ENCODE measurements at regions not wholly inside any gene's neighbourhood (a gene's known extent, or its start where the extent isn't known, plus 50 kb on each side); places are given as distances from the start of the nearest gene placed in this dataset.

DNA sequence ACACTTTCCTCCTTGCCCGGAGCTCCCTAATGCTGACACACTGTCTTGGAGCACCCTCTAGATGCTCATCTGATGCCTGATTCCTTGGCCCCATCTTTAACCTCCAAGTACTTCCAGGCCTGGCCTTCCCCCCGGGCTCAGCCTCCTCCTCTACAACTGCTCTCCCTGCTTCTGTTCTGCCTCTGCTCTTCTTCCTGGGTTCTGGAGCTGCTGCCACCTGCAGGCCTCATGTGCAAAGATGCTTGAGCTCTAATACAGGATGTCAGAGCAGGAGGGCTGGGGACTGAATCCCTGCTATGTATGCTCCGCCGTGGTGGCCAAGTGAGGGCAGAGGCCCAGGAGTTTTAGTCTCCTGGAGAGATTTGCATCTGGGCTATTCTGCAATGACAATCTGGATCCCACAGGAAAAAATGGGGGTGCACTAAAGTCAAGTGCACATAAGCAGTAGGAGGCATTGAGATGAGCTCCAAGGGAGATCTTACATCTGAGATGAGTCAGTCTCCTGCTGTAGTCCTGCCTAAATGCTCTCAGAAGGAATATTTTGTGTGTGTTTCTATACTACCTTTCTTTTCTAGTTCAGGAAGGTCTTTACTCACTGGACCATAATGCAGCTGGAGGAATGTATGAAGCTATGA lies 296.3 kb downstream of the UACA start:
- DNase-seq, result peak; percentile 35

GRCh38 chr15:70466305-70466704 lies 297.1 kb downstream of the UACA start:
- no peak for DNase-seq

DNA sequence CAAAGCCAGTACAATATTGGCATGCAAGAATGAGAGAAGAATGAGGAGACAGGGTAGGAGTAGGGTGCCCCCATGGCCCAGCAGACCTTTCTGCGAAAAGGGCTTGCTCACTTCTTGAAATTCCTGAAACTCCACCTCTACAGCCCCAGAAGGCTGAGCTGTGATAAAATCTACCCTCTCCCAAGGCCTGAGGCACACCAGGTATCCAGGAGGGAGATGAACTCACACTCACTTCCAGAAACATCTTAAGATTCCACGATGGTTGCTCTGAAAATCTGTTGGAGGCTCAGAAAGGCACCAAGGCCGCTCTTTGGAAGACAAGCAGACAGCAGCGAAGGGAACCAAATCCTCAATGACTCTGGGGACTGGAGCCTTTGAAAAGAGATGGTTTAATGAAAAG lies 297.5 kb downstream of the UACA start:
- no peak for DNase-seq

DNA sequence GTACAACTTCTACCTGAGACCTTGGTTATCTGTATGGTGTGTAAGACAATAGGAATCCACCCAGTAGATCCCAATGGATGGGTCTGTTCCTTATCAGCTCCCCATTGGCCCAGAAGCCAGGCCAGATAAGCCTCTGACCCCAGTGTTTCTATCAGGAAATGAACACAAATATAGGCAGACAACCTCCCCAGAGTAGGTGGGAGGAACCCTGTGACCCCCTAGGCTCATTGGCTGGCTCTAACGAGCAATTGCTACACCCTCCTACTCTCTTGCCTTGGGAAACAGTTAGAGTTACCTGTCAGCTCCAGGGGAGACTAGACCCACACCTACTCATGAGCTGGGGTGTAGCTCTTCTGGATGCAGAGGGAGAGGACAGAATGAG lies 299.9 kb downstream of the UACA start:
- DNase-seq, result no peak

DNA sequence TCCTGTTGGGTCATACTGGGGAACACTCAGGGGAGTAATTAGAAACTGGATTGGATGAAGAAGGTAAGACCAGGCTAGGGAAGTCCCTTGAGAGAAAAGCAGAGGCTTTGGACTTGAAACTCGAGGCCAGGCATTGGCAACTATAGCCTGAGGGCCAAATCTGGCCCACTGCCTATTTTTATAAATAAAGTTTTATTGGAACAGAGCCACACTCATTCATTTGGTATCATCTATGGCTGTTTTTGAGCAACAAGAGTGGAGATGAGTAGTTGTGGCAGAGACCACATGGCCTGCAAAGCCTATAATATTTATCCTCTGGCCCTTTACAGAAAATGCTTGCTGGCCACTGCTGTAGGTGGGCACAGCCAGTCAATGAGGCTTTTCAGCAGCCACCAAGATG lies 301.4 kb downstream of the UACA start:
- DNase-seq, result no peak

DNA sequence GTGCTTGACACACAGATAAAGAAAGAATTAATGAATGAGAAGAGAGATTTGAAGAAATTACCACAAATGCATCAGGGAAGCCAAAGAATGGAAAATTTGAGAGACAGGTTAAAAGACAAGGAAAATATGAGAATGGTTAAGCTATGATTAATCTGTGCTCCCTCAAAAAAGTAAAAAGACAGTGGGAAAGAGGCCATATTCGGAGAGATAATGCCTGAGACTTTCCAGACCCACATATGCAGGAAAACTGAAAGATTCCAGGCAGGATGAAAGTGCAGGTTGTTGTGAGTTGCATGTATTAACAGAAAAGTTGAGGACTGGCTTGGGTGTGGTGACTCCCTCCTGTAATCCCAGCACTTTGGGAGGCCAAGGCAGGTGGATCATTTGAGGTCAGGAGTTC lies 302.3 kb downstream of the UACA start:
- no peak for DNase-seq

- DNase-seq, result no peak
Observed at GRCh38 chr15:70459312-70459711, 304.0 kb downstream of the UACA start.

- DNase-seq, result no peak
Observed at GRCh38 chr15:70453766-70454165, 309.6 kb downstream of the UACA start.

- DNase-seq, result no peak
Observed at GRCh38 chr15:70453238-70453637, 310.1 kb downstream of the UACA start.

- peak; percentile 32 for DNase-seq
Observed at GRCh38 chr15:70451821-70452653, 311.3 kb downstream of the UACA start.

DNA sequence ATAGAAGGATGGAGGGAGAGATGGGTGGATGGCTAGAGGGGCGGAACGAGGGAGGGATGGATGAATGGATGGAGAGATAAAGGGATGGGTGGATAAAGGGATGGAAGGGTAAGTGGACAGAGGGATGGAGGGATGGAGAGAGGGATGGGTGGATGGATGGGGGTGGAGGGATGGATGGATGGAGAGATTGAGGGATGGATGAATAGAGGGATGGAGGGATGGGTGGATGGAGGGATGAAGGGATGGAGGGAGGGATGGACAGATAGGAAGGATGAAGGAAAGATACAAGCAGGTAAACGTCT lies 313.3 kb downstream of the UACA start:
- DNase-seq, result no peak

DNA sequence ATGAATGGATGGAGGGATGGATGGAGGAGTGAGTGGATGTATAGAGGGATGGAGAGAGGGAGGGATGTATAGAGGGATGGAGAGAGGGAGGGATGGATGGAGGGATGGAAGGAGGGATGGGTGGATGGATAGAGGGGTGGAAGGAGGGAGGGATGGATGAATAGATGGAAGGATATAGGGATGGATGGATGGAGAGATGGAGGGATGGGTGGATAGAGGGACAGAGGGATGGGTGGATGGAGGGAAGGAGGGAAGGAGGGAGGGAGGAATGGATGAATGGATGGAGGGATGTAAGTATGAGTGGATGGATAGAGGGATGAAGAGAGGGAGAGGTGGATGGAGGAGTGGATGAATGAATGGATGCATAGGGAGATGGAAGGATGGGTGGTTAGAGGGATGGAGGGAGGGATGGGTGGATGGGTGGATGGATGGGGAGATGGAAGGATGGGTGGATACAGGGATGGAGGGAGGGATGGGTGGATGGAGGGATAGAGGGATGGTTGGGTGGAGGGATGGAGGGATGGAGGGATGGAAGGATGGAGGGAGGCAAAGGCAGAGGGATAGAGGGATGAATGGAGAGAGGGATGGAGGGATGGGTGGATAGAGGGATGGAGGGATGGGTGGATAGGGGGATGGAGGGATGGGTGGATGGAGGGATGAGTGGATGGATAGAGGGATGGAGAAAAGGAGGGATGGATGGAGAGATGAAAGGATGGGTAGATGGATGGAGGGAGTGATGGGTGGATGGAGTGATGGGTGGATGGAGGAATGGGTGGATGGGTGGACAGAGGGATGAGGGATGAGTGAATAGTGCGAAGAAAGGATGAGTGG lies 313.8 kb downstream of the UACA start:
- DNase-seq, result no peak

- DNase-seq, result peak; percentile 37
Observed at GRCh38 chr15:70447928-70448698, 315.2 kb downstream of the UACA start.

- DNase-seq, result no peak
Observed at GRCh38 chr15:70447521-70447920, 315.8 kb downstream of the UACA start.

DNA sequence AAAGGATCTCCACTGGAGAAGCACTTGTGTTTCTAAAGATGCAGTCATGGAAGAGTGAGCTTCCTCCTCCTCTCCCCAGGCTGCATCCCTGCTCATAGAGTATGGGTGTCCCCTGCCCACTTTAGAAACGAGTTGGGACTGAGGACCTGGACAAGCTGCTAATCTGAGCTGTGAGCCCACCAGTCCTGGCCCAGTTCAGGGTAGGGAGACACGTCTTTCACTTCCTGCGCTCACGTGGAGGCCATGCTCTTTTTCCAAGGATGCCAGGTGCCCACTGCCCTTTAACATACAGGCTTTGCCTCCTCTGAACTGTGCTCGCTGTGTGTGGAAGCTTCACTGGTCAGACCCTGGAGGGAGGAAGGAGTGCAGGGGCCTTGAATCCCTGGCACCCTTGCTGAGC lies 316.3 kb downstream of the UACA start:
- no peak for DNase-seq

DNA sequence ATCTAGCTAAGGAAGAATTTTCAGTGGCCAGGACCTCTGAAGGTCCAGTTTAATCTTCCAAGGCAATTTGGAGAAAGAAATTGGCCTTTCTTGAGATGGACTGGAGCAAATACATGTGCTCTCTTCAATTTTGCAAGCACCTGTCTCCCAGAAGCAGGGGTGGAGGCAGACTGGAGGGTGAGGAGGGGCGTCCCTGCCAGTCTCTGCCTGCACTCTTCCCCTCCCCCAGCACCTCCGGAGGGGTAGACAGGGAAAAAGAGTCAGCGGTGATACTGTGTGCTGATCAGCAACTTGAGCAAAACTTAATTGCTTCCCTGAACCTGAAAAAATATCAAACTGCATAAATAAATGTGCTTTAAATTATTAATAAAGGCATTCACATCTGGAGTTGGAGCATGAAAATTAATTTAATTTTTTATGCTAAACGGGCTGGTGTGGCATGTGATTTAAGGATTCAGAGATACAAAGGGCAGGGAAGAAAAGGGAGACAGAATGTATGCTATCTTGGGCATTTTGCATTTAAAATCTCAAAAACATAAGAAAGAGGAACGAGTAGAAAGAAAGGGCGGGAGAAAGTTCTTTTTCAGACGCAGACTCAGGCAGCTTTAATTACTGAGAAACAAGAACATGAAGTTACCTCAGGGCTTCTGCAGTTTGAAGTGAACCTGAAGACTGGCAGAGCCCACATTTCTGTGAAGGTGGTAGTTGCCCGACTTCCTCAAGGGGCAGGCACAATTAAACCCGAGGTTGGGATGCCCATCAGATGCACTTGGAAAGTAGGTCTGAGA lies 319.7 kb downstream of the UACA start:
- DNase-seq, result no peak

- no peak for DNase-seq
Observed at GRCh38 chr15:70442616-70443321, 320.6 kb downstream of the UACA start.

DNA sequence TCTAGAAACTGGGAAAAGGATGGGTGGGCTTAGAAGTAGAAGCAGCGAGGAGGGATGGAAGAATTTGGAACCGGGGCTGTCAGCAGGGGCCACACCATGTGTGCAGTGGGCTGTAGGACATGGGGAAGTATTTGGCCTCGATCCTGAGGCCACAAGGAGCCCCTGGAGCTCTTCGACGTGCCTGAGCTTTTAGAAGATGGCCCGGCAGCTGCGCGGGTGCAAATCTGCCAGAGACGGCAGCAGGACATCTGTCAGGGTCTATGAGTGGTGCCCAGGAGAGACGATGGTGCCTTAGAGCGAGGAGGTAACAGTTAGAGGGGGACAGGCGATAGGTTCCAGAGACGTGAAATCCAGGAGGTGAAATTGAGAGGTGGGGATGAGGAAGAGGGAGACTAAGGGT lies 321.1 kb downstream of the UACA start:
- DNase-seq, result no peak

GRCh38 chr15:70440416-70441138 lies 322.8 kb downstream of the UACA start:
- no peak for DNase-seq

DNA sequence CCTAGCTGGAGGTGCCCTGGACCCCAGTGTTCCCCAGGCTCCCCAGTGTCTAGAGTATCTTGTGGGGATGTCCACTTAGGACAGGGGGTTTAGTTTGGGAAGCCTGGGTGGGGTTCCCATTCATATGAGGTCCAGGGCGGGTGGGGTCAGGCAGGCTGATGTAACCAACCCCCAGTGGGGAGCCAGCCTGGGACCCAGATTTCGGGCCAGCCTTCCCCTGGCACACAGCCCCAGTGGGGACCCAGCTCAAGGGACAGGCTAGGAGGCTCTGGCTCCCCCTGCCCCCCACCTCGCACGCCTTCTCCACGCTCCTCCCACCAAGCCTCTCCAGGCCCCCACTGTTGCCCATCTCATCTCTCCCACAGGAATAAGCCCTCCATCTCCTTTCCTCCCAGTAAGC lies 323.5 kb downstream of the UACA start:
- no peak for DNase-seq

DNA sequence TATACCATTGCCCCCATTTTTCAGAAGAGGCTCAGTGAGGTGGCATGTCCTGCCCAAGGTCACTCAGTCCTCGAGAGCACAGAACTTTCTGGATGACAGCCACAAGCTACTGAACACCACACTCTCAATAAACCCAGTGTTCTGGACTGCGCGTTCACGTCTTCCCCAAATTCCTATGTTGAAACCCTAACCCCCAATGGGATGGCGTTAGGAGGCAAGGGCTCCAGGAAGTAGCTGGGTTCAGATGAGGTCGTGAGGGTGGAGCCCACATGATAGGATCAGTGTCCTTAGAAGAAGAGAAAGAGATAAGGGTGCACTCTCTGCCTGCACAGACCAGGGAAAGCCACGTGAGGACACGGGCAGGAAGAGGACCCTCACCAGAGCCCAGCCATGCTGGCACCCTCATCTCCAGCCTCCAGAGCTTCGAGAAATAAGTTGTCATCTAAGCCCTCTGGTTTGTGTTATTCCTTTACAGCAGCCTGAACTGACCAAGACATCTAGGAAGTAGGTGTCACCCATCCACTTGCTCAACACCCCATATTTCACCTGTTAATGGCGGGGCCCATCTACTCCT lies 324.0 kb downstream of the UACA start:
- DNase-seq, result no peak
